ENCODE measurements at regions not wholly inside any gene's neighbourhood (a gene's known extent, or its start where the extent isn't known, plus 50 kb on each side); places are given as distances from the start of the nearest gene placed in this dataset.

DNA sequence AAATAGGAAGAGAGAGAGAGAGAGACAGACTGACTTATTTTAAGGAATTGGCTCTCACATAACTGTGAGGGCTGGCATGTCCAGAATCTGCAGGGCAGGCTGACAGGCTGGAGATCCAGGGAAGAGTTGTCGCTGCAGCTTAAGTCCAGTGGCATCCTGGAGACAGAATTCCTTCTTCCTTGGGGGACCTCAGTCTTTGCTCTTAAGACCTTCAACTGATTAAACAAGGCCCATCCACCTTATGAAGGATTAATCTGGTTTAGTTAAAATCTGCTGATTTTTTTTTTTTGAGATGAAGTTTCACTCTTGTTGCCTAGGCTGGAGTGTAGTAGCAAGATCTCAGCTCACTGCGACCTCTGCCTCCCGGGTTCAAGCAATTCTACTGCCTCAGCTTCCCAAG, 128.0 kb upstream of the ALDH1A3 start:
- DNase-seq (no peak), ATAC-seq (no peak)
- H3K4me3 Mint-ChIP-seq, result no peak overlapping the region
- H3K4me1 Mint-ChIP-seq, result no peaks in the 10 kb centered on the region
- H3K27ac Mint-ChIP-seq, result no peak overlapping the region
- H3K27me3 Mint-ChIP-seq, result peaks cover 58% of the 10 kb centered on the region
- H3K9me3 Mint-ChIP-seq, result peaks cover 20 to 22% of the 10 kb centered on the region in 2 donors

GRCh38 chr15:100753503-100753902, 126.1 kb upstream of the ALDH1A3 start:
- no peak overlapping the region for H3K4me3 Mint-ChIP-seq
- no peak for ATAC-seq
- H3K27ac Mint-ChIP-seq, result no peak overlapping the region
- H3K27me3 Mint-ChIP-seq, result peaks cover 52% of the 10 kb centered on the region
- no peaks in the 10 kb centered on the region for H3K4me1 Mint-ChIP-seq
- DNase-seq, result no peak
- peaks cover 9 to 11% of the 10 kb centered on the region in 2 donors for H3K9me3 Mint-ChIP-seq

DNA sequence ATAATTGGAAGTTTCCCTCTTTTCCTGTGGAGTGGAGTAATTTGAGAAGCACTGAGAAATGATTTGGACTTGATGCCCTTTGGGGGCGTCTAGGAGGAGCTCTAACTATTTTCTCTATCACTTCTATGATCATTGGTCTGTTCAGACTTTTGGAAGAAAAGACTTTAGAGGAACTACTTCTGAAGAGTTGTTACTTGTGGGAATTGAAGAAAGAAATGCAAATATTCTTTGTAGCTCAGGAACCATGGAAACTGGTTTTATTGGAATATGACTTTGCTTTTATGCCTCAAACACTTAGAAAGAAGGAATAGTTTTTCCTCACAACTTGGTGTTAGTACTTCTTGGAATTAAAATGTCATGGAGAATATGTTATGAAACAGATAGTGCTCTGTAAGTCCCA, 122.0 kb upstream of the ALDH1A3 start:
- Mint-ChIP-seq H3K4me3 (no peak overlapping the region), H3K27ac (no peak overlapping the region), H3K9me3 (no peaks in the 10 kb centered on the region), H3K4me1 (peaks cover 5% of the 10 kb centered on the region), H3K27me3 (peaks cover 54% of the 10 kb centered on the region)
- ATAC-seq, result no peak
- DNase-seq, result no peak

DNA sequence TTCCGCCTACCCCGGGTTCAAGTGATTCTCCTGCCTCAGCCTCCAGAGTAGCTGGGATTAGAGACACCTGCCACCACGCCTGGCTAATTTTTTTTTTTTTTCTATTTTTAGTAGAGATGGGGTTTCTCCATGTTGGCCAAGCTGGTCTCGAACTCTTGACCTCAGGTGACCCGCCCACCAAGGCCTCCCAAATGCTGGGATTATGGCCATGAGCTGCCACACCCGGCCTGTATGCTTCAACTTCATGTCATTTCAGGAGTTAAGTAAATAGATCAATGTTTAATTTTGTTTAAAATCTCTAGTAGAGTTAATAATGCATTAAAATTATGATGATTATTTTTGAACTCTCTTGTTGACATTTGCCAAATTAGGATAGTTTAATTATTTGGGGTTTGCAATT, 121.1 kb upstream of the ALDH1A3 start:
- no peak overlapping the region for H3K27ac Mint-ChIP-seq
- no peak overlapping the region for H3K4me3 Mint-ChIP-seq
- H3K4me1 Mint-ChIP-seq, result peaks cover 5% of the 10 kb centered on the region
- H3K27me3 Mint-ChIP-seq, result peaks cover 56% of the 10 kb centered on the region
- DNase-seq, result no peak
- ATAC-seq, result no peak
- H3K9me3 Mint-ChIP-seq, result no peaks in the 10 kb centered on the region

- no peak for ATAC-seq
- Mint-ChIP-seq H3K27ac (no peak overlapping the region), H3K4me3 (no peak overlapping the region), H3K27me3 (peaks cover 51% of the 10 kb centered on the region), H3K4me1 (peaks cover 5% of the 10 kb centered on the region), H3K9me3 (no peaks in the 10 kb centered on the region)
- no peak for DNase-seq
Observed at GRCh38 chr15:100759106-100759505, 120.5 kb upstream of the ALDH1A3 start.

DNA sequence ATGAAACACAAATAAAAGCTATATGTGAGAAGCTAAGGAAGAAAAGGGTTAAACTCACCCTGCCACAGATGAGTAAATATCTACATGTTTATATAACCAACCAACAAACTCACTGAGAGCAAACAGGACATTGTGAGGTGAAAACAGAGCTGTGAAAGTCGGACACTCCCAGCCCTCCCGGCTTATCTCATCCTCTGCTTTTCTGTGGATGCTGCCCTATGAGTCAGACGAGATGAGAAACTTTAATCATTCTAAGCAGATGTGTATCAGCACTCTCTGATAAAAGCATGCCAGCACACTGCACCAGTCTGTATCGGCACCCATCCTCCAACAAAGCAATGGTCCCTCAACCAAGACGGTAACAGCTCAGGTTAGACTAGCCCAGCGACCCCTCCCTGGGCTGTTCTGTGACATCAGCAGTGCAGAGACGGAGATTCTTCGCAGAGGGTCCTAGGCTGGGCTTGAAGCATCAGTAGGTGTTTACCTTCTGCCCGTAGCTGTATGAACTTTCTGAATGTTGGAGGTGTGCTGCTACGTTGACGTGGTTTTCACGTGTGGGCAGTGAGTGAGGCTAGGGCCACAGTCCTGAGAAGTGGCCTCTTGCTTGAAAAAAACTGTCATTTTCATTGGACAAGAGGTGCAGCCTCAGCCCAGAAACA, 119.8 kb upstream of the ALDH1A3 start:
- no peaks in the 10 kb centered on the region for H3K9me3 Mint-ChIP-seq
- H3K4me3 Mint-ChIP-seq, result no peak overlapping the region
- H3K27ac Mint-ChIP-seq, result no peak overlapping the region
- DNase-seq (no peak), ATAC-seq (peak; percentile 12)
- H3K4me1 Mint-ChIP-seq, result peaks cover 5% of the 10 kb centered on the region
- peaks cover 43% of the 10 kb centered on the region for H3K27me3 Mint-ChIP-seq

DNA sequence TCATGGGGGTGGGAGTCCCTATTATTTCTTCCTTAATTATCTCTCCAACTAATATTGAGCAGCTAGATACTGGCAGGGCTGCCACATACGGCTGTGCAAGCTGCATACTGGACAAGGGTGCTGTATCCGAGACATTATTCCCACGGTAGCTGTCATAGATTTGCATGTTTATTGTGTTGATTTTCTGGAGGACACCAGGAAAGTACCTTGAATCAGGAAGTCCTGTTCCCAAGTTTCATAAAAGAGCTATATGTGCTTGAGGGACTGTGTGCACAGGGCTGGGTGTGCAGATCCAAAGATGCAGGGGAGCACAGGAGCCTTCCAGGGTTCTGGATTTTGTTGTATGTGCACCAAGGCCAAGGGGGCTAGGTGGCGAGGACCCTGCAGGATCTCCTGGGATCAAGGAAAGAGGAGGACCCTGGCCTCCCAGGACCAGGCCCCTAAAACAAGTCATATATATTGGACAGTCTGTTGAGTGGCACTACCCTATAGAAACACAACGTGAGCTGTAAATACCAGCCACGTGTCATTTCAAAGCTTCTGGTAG, 119.2 kb upstream of the ALDH1A3 start:
- DNase-seq, result no peak
- no peaks in the 10 kb centered on the region for H3K9me3 Mint-ChIP-seq
- peaks cover 37% of the 10 kb centered on the region for H3K27me3 Mint-ChIP-seq
- no peak overlapping the region for H3K4me3 Mint-ChIP-seq
- no peak overlapping the region for H3K27ac Mint-ChIP-seq
- peaks cover 5% of the 10 kb centered on the region for H3K4me1 Mint-ChIP-seq
- no peak for ATAC-seq

- no peak overlapping the region for H3K4me3 Mint-ChIP-seq
- H3K9me3 Mint-ChIP-seq, result no peaks in the 10 kb centered on the region
- ATAC-seq (no peak), DNase-seq (no peak)
- no peak overlapping the region for H3K27ac Mint-ChIP-seq
- H3K4me1 Mint-ChIP-seq, result peaks cover 5% of the 10 kb centered on the region
- H3K27me3 Mint-ChIP-seq, result peaks cover 44% of the 10 kb centered on the region
Observed at GRCh38 chr15:100761290-100761935, 118.2 kb upstream of the ALDH1A3 start.

DNA sequence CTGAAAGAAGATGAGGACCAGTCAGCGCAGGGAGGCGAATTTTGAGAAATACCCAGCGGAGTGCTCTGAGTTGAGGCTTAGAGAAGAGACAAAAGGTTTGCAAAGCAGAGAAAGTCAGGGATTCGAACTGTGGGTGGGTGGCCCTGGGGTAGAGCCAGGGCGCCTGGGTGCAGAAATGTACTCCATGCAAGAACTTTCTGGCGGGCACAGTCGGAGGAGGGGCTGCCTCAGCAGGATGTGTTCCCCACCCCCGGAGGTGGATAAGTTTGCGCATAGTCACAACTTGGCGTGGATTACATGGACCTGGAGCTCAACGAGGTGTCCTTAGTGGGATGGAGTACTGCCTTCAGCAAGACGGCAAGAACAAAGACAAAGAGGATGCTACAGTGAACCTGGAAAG, 117.3 kb upstream of the ALDH1A3 start:
- no peak overlapping the region for H3K27ac Mint-ChIP-seq
- H3K27me3 Mint-ChIP-seq, result peaks cover 41% of the 10 kb centered on the region
- no peak overlapping the region for H3K4me3 Mint-ChIP-seq
- H3K9me3 Mint-ChIP-seq, result no peaks in the 10 kb centered on the region
- no peak for ATAC-seq
- DNase-seq, result no peak
- H3K4me1 Mint-ChIP-seq, result peaks cover 5% of the 10 kb centered on the region

GRCh38 chr15:100762913-100763834, 116.5 kb upstream of the ALDH1A3 start:
- DNase-seq (no peak), ATAC-seq (no peak)
- H3K27me3 Mint-ChIP-seq, result peaks cover 36% of the 10 kb centered on the region
- no peak overlapping the region for H3K27ac Mint-ChIP-seq
- peaks cover 5% of the 10 kb centered on the region for H3K4me1 Mint-ChIP-seq
- no peak overlapping the region for H3K4me3 Mint-ChIP-seq
- H3K9me3 Mint-ChIP-seq, result no peaks in the 10 kb centered on the region

DNA sequence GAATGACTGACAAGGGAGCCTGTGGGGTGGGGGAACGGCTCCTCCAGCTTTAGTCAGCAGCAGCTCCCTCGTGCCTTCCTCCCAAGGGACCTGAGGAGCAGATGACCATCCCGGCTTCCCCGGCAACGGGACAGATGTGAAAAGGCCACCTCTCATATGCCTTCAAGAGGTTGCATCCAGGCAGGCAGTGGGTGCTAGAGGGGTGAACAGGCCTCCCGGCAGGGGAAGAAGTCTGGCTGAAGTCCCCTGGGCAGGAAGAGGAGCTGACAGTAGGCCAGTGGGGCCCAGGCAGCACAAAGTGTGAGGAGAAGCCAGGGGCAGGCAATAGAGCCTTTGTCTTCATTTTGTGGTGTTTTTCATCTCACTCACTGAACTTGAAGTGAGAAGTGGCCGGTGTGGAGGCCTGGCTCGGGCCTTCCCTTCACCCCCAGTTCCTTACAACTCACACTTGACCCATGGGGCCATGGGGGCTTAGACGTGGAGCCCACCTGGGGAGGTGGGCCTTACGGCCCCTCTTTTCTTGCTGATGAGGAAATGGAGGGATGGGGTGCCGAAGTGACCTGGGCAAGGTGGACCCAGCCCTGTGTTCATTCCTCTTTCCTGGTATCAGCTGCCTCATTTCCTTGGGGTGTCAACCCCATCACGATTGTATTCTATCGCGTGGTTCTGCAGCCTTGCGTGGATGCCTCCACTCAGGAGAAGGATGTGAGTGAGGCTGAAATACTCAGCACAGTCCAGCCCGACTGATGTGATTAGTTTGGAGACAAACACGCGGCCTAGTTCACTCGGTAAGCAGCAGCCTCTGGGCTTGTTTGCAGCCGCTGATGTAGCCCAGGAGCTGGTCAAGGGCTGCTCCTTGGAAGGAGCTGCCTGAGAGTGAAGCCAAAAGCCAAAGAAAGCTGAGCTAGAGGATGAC, 115.5 kb upstream of the ALDH1A3 start:
- Mint-ChIP-seq H3K27me3 (peaks cover 32% of the 10 kb centered on the region), H3K4me1 (peaks cover 5% of the 10 kb centered on the region), H3K9me3 (no peaks in the 10 kb centered on the region), H3K4me3 (no peak overlapping the region), H3K27ac (no peak overlapping the region)
- DNase-seq (no peak), ATAC-seq (no peak)

- DNase-seq, result no peak
- H3K27me3 Mint-ChIP-seq, result peaks cover 23% of the 10 kb centered on the region
- no peak overlapping the region for H3K27ac Mint-ChIP-seq
- no peak overlapping the region for H3K4me3 Mint-ChIP-seq
- H3K9me3 Mint-ChIP-seq, result no peaks in the 10 kb centered on the region
- no peak for ATAC-seq
- H3K4me1 Mint-ChIP-seq, result peaks cover under 1% of the 10 kb centered on the region
Observed at GRCh38 chr15:100764778-100765466, 114.7 kb upstream of the ALDH1A3 start.

DNA sequence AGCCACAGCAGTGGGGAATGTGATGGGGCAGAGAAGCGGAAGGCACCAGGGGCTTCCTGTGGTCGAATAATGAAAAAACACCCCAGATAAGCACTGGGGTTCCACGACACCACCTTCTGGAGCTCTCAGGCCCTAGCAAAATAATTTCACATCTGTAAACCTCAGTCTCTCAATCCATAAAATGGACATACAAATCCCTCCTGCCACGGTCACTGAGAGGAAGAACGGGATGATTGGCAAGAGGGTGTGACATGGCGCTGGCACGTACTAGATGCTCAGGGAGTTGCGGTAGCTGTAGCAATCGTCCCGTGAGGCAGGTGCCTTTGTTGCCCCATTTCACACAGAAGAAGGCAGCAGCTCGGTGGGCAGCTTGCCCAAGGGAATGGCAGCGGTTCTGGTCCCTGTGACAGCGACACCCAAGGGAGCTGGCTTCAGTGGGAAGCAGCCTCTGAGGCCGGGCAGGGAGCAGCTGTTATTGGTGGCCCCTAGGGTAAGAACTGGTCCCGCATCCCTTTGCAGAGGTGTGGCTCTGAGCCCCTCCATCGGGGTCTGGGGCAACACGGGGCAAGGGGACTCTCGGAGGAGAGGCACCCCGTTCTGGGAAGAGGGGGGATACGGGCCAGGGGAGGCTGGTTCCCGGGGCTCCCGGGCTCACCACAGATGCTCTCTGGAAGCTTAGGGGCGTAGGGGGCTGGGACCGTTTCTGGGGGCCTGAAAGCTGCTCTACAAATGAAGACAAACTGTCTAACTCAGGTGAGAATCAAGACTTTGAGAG, 114.0 kb upstream of the ALDH1A3 start:
- Mint-ChIP-seq H3K27me3 (peaks cover 16% of the 10 kb centered on the region), H3K4me3 (no peak overlapping the region), H3K4me1 (no peaks in the 10 kb centered on the region), H3K27ac (no peak overlapping the region), H3K9me3 (no peaks in the 10 kb centered on the region)
- no peak for DNase-seq
- no peak for ATAC-seq
